RPMI8226 (cell line): ENCODE measurements at regions not wholly inside any gene's neighbourhood (a gene's known extent, or its start where the extent isn't known, plus 50 kb on each side); places are given as distances from the start of the nearest gene placed in this dataset.
A peak's percentile ranks its signal among the peaks of the same experiment; 100 is the strongest.

Experiments used
- DNase-seq: peaks from one replicate; pipeline ENCODE4 v3.0.0-alpha.2; 2015

GRCh38 chr4:156223985-156224384 is 270.3 kb upstream of the CTSO start:
- DNase-seq, result no peak

- no peak for DNase-seq
These were observed 263.6 kb upstream of the CTSO start for GRCh38 chr4:156217236-156217635.

- DNase-seq, result no peak
These were observed 247.4 kb upstream of the CTSO start for GRCh38 chr4:156201050-156201449.

GRCh38 chr4:156198511-156198910 is 244.8 kb upstream of the CTSO start:
- DNase-seq, result no peak

- no peak for DNase-seq
These were observed 243.6 kb upstream of the CTSO start for GRCh38 chr4:156197216-156197615.

GRCh38 chr4:156196722-156197121 is 243.1 kb upstream of the CTSO start:
- no peak for DNase-seq

GRCh38 chr4:156195914-156196313 is 242.2 kb upstream of the CTSO start:
- DNase-seq, result peak; percentile 46

GRCh38 chr4:156194896-156195295 is 241.2 kb upstream of the CTSO start:
- no peak for DNase-seq

GRCh38 chr4:156193800-156194199 is 240.1 kb upstream of the CTSO start:
- peak; percentile 89 for DNase-seq

GRCh38 chr4:156193106-156193505 is 239.4 kb upstream of the CTSO start:
- DNase-seq, result peak; percentile 21

- no peak for DNase-seq
These were observed 238.4 kb upstream of the CTSO start for GRCh38 chr4:156192033-156192432.

- no peak for DNase-seq
These were observed 237.5 kb upstream of the CTSO start for GRCh38 chr4:156191044-156191781.

GRCh38 chr4:156190615-156191014 is 236.9 kb upstream of the CTSO start:
- DNase-seq, result no peak

GRCh38 chr4:156188596-156188995 is 234.9 kb upstream of the CTSO start:
- no peak for DNase-seq

- no peak for DNase-seq
These were observed 232.4 kb upstream of the CTSO start for GRCh38 chr4:156186111-156186510.

GRCh38 chr4:156185514-156186055 is 231.9 kb upstream of the CTSO start:
- DNase-seq, result no peak

GRCh38 chr4:156182269-156182668 is 228.6 kb upstream of the CTSO start:
- DNase-seq, result no peak

GRCh38 chr4:156177941-156178340 is 224.3 kb upstream of the CTSO start:
- no peak for DNase-seq

- DNase-seq, result no peak
These were observed 223.2 kb upstream of the CTSO start for GRCh38 chr4:156176896-156177295.

- no peak for DNase-seq
These were observed 220.3 kb upstream of the CTSO start for GRCh38 chr4:156173937-156174336.

- DNase-seq, result no peak
These were observed 219.8 kb upstream of the CTSO start for GRCh38 chr4:156173486-156173885.

- DNase-seq, result no peak
These were observed 216.2 kb upstream of the CTSO start for GRCh38 chr4:156169861-156170260.

GRCh38 chr4:156169011-156169410 is 215.3 kb upstream of the CTSO start:
- peak; percentile 15 for DNase-seq

- no peak for DNase-seq
These were observed 214.6 kb upstream of the CTSO start for GRCh38 chr4:156168288-156168687.

- DNase-seq, result no peak
These were observed 205.1 kb upstream of the CTSO start for GRCh38 chr4:156158747-156159146.
